ENCODE measurements at regions not wholly inside any gene's neighbourhood (a gene's known extent, or its start where the extent isn't known, plus 50 kb on each side); places are given as distances from the start of the nearest gene placed in this dataset.

DNA sequence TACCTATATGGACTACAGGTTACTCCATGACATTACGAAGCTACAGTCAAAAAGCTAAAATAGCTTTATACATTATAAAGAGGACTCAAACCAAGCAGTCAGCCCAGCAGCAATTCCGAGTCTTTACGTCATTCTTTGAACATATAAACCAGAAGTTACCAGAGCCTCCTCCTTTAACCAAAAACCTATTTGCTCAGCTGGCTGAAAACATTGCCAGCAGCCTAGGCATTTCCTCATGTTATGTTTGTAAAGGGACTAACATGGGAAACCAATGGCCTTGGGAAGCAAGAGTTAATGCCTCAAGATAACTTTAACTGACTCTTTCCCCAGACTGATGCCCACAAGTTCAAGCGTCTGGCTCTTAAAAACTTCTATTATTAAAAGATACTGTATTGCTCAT is 104.1 kb upstream of the ZNF492 start:
- no peak for DNase-seq
- Histone ChIP-seq H2BK12ac (ENCODE audit: insufficient read length, low read depth, low read length) (no peak overlapping the region), H3K4me2 (ENCODE audit: insufficient read depth, insufficient read length, low read length) (no peak overlapping the region), H3K23me2 (ENCODE audit: insufficient read length, low read depth, low read length, poor library complexity, severe bottlenecking) (no peaks in the 10 kb centered on the region), H3K9ac (ENCODE audit: extremely low read depth, insufficient read length, low read length) (no peak overlapping the region), H3K9me3 (ENCODE audit: control insufficient read depth, low read depth, low read length) (peaks cover 81% of the 10 kb centered on the region), H2BK120ac (ENCODE audit: low read depth, low read length, poor library complexity, severe bottlenecking) (no peak overlapping the region), H3K14ac (ENCODE audit: insufficient read depth, low read length) (no peak overlapping the region), H4K91ac (ENCODE audit: insufficient read length, low read depth, low read length) (no peak overlapping the region), H3K23ac (ENCODE audit: insufficient read length, low read depth, low read length) (no peak overlapping the region), H3T11ph (ENCODE audit: low read length) (no peak overlapping the region), H2BK15ac (ENCODE audit: low read depth, low read length) (no peak overlapping the region), H4K20me1 (ENCODE audit: control insufficient read depth, insufficient read depth, insufficient read length) (no peaks in the 10 kb centered on the region), H3K79me2 (ENCODE audit: insufficient read depth, low read length) (no peaks in the 10 kb centered on the region), H3K56ac (ENCODE audit: insufficient read length, low read depth, low read length) (no peak overlapping the region), H4K5ac (ENCODE audit: insufficient read length, low read depth, low read length) (no peak overlapping the region), H3K79me1 (ENCODE audit: insufficient read depth, low read depth, low read length, poor library complexity, severe bottlenecking) (no peaks in the 10 kb centered on the region), H3K27ac (ENCODE audit: insufficient read length, low read depth, low read length) (no peak overlapping the region), H3K27me3 (ENCODE audit: insufficient read depth, low read length) (no peaks in the 10 kb centered on the region), H3K18ac (ENCODE audit: insufficient read length, low read depth, low read length) (no peak overlapping the region), H2BK5ac (ENCODE audit: insufficient read length, low read length) (no peak overlapping the region), H2AFZ (ENCODE audit: low read length) (no peak overlapping the region), H3K4me1 (ENCODE audit: insufficient read depth, low read length) (no peaks in the 10 kb centered on the region), H2AK5ac (ENCODE audit: insufficient read length, low read length) (no peak overlapping the region), H4K8ac (replicated peaks; ENCODE audit: insufficient read length, low read depth, low read length) (no peak overlapping the region), H3K4ac (ENCODE audit: low read depth, low read length) (no peak overlapping the region), H2BK20ac (ENCODE audit: low read depth, low read length, poor library complexity, severe bottlenecking) (no peak overlapping the region)
- Mint-ChIP-seq H3K27me3 (ENCODE audit: low read depth) (no peaks in the 10 kb centered on the region; the same call in 1 of the 2 replicates), H3K27ac (no peak overlapping the region), H3K36me3 (ENCODE audit: insufficient read depth in 1 of 3, low read depth in 3 of 3) (peaks cover 5 to 23% (median 9%) of the 10 kb centered on the region in 3 experiments; a peak in 6 of 7 replicates), H3K9me3 (peaks cover 86 to 94% of the 10 kb centered on the region in 2 experiments), H3K4me1 (no peaks in the 10 kb centered on the region), H3K4me3 (no peak overlapping the region)
- TF ChIP-seq, protein P1, sequence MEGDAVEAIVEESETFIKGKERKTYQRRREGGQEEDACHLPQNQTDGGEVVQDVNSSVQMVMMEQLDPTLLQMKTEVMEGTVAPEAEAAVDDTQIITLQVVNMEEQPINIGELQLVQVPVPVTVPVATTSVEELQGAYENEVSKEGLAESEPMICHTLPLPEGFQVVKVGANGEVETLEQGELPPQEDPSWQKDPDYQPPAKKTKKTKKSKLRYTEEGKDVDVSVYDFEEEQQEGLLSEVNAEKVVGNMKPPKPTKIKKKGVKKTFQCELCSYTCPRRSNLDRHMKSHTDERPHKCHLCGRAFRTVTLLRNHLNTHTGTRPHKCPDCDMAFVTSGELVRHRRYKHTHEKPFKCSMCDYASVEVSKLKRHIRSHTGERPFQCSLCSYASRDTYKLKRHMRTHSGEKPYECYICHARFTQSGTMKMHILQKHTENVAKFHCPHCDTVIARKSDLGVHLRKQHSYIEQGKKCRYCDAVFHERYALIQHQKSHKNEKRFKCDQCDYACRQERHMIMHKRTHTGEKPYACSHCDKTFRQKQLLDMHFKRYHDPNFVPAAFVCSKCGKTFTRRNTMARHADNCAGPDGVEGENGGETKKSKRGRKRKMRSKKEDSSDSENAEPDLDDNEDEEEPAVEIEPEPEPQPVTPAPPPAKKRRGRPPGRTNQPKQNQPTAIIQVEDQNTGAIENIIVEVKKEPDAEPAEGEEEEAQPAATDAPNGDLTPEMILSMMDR (conservative IDR thresholded peaks at IDR 0.05), result no peak
- WGBS (ENCODE audit: extremely low coverage, insufficient read length, low lambda C conversion rate), result no CpG with 5 or more reads among the region's 4 CpGs

Data from H9 (cell line).